Uterus (tissue), 2 donors: ENCODE measurements at regions not wholly inside any gene's neighbourhood (a gene's known extent, or its start where the extent isn't known, plus 50 kb on each side); places are given as distances from the start of the nearest gene placed in this dataset.

ENCODE experiments used
- POLR2A ChIP-seq, 2 donors: fragments of 450-650 bp; IDR thresholded peaks; one replicate each; pipeline ENCODE4 v1.6.1; 2016; ENCODE audit warnings: antibody characterized with exemption in 2 of 2, mild to moderate bottlenecking in 1 of 2, moderate library complexity in 1 of 2
- TF ChIP-seq, protein P1 (sequence below), 4 experiments: fragments of 200-600 bp in 2 of 4; fragments of 450-650 bp in 2 of 4; sonication (generic) in 2 of 4; IDR thresholded peaks; one replicate each; pipeline ENCODE4 v1.5.1; 2016 to 2019; ENCODE audit warnings: antibody characterized with exemption in 4 of 4, mild to moderate bottlenecking in 2 of 4, moderate library complexity in 1 of 4

DNA sequence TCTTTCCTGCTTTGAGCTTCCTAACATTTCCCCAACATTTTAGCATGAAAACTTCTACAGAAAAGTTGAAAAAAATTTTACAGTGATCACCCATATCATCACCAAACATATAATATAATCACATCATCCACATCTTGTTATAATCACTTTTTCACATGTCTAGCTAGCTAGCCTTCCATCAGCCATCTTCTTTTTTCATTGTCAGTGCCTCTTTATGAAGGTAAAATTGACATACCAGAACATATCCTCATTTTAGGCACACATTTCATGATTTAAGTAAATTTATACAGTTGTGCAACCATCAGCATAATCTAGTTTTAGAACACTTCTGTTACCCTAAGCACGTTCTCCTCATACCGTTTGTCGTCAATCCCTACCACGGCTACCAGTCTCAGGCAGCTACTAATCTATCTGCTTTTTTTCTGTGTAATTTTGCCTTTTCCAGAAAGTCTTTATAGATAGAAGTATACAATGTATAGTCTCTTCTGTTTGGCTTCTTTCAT, 73.7 kb downstream of the VEGFA start:
- TF ChIP-seq, protein P1, sequence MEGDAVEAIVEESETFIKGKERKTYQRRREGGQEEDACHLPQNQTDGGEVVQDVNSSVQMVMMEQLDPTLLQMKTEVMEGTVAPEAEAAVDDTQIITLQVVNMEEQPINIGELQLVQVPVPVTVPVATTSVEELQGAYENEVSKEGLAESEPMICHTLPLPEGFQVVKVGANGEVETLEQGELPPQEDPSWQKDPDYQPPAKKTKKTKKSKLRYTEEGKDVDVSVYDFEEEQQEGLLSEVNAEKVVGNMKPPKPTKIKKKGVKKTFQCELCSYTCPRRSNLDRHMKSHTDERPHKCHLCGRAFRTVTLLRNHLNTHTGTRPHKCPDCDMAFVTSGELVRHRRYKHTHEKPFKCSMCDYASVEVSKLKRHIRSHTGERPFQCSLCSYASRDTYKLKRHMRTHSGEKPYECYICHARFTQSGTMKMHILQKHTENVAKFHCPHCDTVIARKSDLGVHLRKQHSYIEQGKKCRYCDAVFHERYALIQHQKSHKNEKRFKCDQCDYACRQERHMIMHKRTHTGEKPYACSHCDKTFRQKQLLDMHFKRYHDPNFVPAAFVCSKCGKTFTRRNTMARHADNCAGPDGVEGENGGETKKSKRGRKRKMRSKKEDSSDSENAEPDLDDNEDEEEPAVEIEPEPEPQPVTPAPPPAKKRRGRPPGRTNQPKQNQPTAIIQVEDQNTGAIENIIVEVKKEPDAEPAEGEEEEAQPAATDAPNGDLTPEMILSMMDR (IDR thresholded peaks at IDR 0.05) = no peak
- TF ChIP-seq POLR2A (IDR thresholded peaks at IDR 0.05) = no peak
